Suprapubic skin (tissue), 4 donors: ENCODE measurements at regions not wholly inside any gene's neighbourhood (a gene's known extent, or its start where the extent isn't known, plus 50 kb on each side); places are given as distances from the start of the nearest gene placed in this dataset.

Source experiments
- DNase-seq, 2 donors: peaks; one replicate each; pipeline ENCODE4 v3.0.0-alpha.2; 2019; ENCODE audit warnings: low spot score in 2 of 2
- H3K27ac ChIP-seq: fragments of 200-600 bp; sonication (generic); one replicate; pipeline ENCODE4 v1.5.1; 2019
- H3K27me3 ChIP-seq: fragments of 200-600 bp; sonication (generic); one replicate; pipeline ENCODE4 v1.5.1; 2019
- H3K36me3 ChIP-seq: fragments of 200-600 bp; sonication (generic); one replicate; pipeline ENCODE4 v1.5.1; 2019
- H3K4me1 ChIP-seq: fragments of 200-600 bp; sonication (generic); one replicate; pipeline ENCODE4 v1.5.1; 2019
- H3K4me3 ChIP-seq: fragments of 200-600 bp; sonication (generic); one replicate; pipeline ENCODE4 v1.5.1; 2019; ENCODE audit warnings: mild to moderate bottlenecking
- H3K9me3 ChIP-seq: fragments of 200-600 bp; sonication (generic); one replicate; pipeline ENCODE4 v1.5.1; 2019
- CTCF ChIP-seq, 2 donors: fragments of 200-600 bp in 1 of 2; fragments of 450-650 bp in 1 of 2; sonication (generic) in 1 of 2; IDR thresholded peaks; one replicate each; pipeline ENCODE4 v1.5.1; 2016 to 2019; ENCODE audit warnings: antibody characterized with exemption in 2 of 2, mild to moderate bottlenecking in 1 of 2, moderate library complexity in 1 of 2
- EP300 ChIP-seq: sonication (generic); formaldehyde crosslinking; IDR thresholded peaks from one replicate; pipeline ENCODE4 v1.6.1; 2017; ENCODE audit warnings: antibody characterized with exemption
- POLR2A ChIP-seq, 2 donors: fragments of 450-650 bp; IDR thresholded peaks; one replicate each; pipeline ENCODE4 v1.6.1; 2017; ENCODE audit warnings: antibody characterized with exemption in 2 of 2, mild to moderate bottlenecking in 2 of 2, moderate library complexity in 2 of 2
- POLR2AphosphoS5 ChIP-seq, 3 donors: sonication (generic); formaldehyde crosslinking; IDR thresholded peaks; one replicate each; pipeline ENCODE4 v1.6.1; 2017; ENCODE audit warnings: antibody characterized with exemption in 3 of 3
- WGBS: methylation state at CpG from one replicate; pipeline ENCODE4 v1.1.5; 2018; 5-methylcytosine and 5-hydroxymethylcytosine counted together

GRCh38 chr13:97079726-97080125 is 85.5 kb upstream of the OXGR1 start:
- Histone ChIP-seq H3K27ac (no peak overlapping the region), H3K27me3 (no peaks in the 10 kb centered on the region), H3K36me3 (no peaks in the 10 kb centered on the region), H3K4me3 (no peak overlapping the region), H3K4me1 (no peaks in the 10 kb centered on the region), H3K9me3 (no peaks in the 10 kb centered on the region)
- no peak for DNase-seq
- 86% methylated on average over 1 of the region's 1 CpG for WGBS
- no peak for TF ChIP-seq POLR2AphosphoS5 (IDR thresholded peaks at IDR 0.05)
- TF ChIP-seq EP300 = no peak

GRCh38 chr13:97082461-97083207 is 88.4 kb upstream of the OXGR1 start:
- Histone ChIP-seq H3K36me3 (no peaks in the 10 kb centered on the region), H3K27me3 (no peaks in the 10 kb centered on the region), H3K4me1 (no peaks in the 10 kb centered on the region), H3K27ac (no peak overlapping the region), H3K4me3 (no peak overlapping the region), H3K9me3 (peaks cover 7% of the 10 kb centered on the region)
- TF ChIP-seq POLR2AphosphoS5 (IDR thresholded peaks at IDR 0.05) (no peak), CTCF (IDR thresholded peaks at IDR 0.05) (no peak), EP300 (no peak)
- 81% methylated on average over 6 of the region's 6 CpGs for WGBS
- no peak for DNase-seq

- WGBS = 65% methylated on average over 1 of the region's 1 CpG
These were observed 96.9 kb upstream of the OXGR1 start for GRCh38 chr13:97091196-97091595.

GRCh38 chr13:97100821-97101220 is 106.5 kb upstream of the OXGR1 start:
- no peak overlapping the region for H3K4me3 ChIP-seq
- no peak for DNase-seq
- H3K27me3 ChIP-seq = no peaks in the 10 kb centered on the region
- H3K36me3 ChIP-seq = no peaks in the 10 kb centered on the region
- H3K27ac ChIP-seq = no peak overlapping the region
- TF ChIP-seq POLR2A (IDR thresholded peaks at IDR 0.05) (no peak), CTCF (IDR thresholded peaks at IDR 0.05) (no peak), POLR2AphosphoS5 (IDR thresholded peaks at IDR 0.05) (no peak)
- no peaks in the 10 kb centered on the region for H3K4me1 ChIP-seq
- H3K9me3 ChIP-seq = no peaks in the 10 kb centered on the region

More at GRCh38 chr13:97091196-97091595, 96.9 kb upstream of the OXGR1 start:
- Histone ChIP-seq H3K27me3 (no peaks in the 10 kb centered on the region), H3K27ac (no peak overlapping the region), H3K36me3 (no peaks in the 10 kb centered on the region), H3K9me3 (peaks cover 7% of the 10 kb centered on the region), H3K4me1 (no peaks in the 10 kb centered on the region), H3K4me3 (no peak overlapping the region)
- DNase-seq = no peak
- TF ChIP-seq POLR2A (IDR thresholded peaks at IDR 0.05) = no peak
- TF ChIP-seq EP300 = no peak
- no peak for TF ChIP-seq CTCF (IDR thresholded peaks at IDR 0.05)
- TF ChIP-seq POLR2AphosphoS5 (IDR thresholded peaks at IDR 0.05) = no peak

- no peaks in the 10 kb centered on the region for H3K36me3 ChIP-seq
- TF ChIP-seq EP300 = no peak
- no peak for TF ChIP-seq POLR2AphosphoS5 (IDR thresholded peaks at IDR 0.05)
- TF ChIP-seq POLR2A (IDR thresholded peaks at IDR 0.05) = no peak
- no peak for TF ChIP-seq CTCF (IDR thresholded peaks at IDR 0.05)
These were observed 107.8 kb upstream of the OXGR1 start for GRCh38 chr13:97101912-97102708.

More at GRCh38 chr13:97101912-97102708, 107.8 kb upstream of the OXGR1 start:
- no peak overlapping the region for H3K4me3 ChIP-seq
- DNase-seq = no peak
- H3K4me1 ChIP-seq = no peaks in the 10 kb centered on the region
- H3K9me3 ChIP-seq = no peaks in the 10 kb centered on the region
- no peak overlapping the region for H3K27ac ChIP-seq
- no peaks in the 10 kb centered on the region for H3K27me3 ChIP-seq
